Umbilical cord (tissue), 1 donor: ENCODE measurements at regions not wholly inside any gene's neighbourhood (a gene's known extent, or its start where the extent isn't known, plus 50 kb on each side); places are given as distances from the start of the nearest gene placed in this dataset.
"Not testable (repeated sequence)": the region's sequence is repeated elsewhere in the genome, so short reads cannot be mapped to it uniquely, and the experiment has no call there.

Source experiments
- DNase-seq: peaks from one replicate; pipeline ENCODE4 v3.0.0-alpha.2; 2015; ENCODE audit warnings: low spot score

- no peak for DNase-seq
Measured at GRCh38 chr7:50856231-50856630, 73.5 kb upstream of the GRB10 start.

GRCh38 chr7:50855526-50855925, 72.8 kb upstream of the GRB10 start:
- DNase-seq: no peak

- DNase-seq: no peak
Measured at GRCh38 chr7:50854831-50855230, 72.1 kb upstream of the GRB10 start.

- no peak for DNase-seq
Measured at GRCh38 chr7:50854247-50854646, 71.6 kb upstream of the GRB10 start.

GRCh38 chr7:50853311-50853710, 70.6 kb upstream of the GRB10 start:
- DNase-seq: no peak

GRCh38 chr7:50852901-50853300, 70.2 kb upstream of the GRB10 start:
- no peak for DNase-seq

GRCh38 chr7:50851891-50852290, 69.2 kb upstream of the GRB10 start:
- DNase-seq: no peak

- DNase-seq: no peak
Measured at GRCh38 chr7:50851451-50851850, 68.8 kb upstream of the GRB10 start.

GRCh38 chr7:50849991-50850390, 67.3 kb upstream of the GRB10 start:
- DNase-seq: no peak

- DNase-seq: no peak
Measured at GRCh38 chr7:50848203-50848602, 65.5 kb upstream of the GRB10 start.

GRCh38 chr7:50844861-50845260, 62.2 kb upstream of the GRB10 start:
- not testable (repeated sequence) for DNase-seq

GRCh38 chr7:50842041-50842440, 59.3 kb upstream of the GRB10 start:
- DNase-seq: no peak

- no peak for DNase-seq
Measured at GRCh38 chr7:50838675-50839377, 56.1 kb upstream of the GRB10 start.

GRCh38 chr7:50837965-50838364, 55.3 kb upstream of the GRB10 start:
- DNase-seq: no peak

GRCh38 chr7:50836646-50837045, 54.0 kb upstream of the GRB10 start:
- DNase-seq: no peak

GRCh38 chr7:50835156-50835555, 52.5 kb upstream of the GRB10 start:
- DNase-seq: no peak

GRCh38 chr7:50834679-50835078, 52.0 kb upstream of the GRB10 start:
- no peak for DNase-seq

GRCh38 chr7:50834031-50834535, 51.4 kb upstream of the GRB10 start:
- DNase-seq: no peak

GRCh38 chr7:50832744-50833143, 50.0 kb upstream of the GRB10 start:
- DNase-seq: no peak
